ENCODE measurements at regions not wholly inside any gene's neighbourhood (a gene's known extent, or its start where the extent isn't known, plus 50 kb on each side); places are given as distances from the start of the nearest gene placed in this dataset.

DNA sequence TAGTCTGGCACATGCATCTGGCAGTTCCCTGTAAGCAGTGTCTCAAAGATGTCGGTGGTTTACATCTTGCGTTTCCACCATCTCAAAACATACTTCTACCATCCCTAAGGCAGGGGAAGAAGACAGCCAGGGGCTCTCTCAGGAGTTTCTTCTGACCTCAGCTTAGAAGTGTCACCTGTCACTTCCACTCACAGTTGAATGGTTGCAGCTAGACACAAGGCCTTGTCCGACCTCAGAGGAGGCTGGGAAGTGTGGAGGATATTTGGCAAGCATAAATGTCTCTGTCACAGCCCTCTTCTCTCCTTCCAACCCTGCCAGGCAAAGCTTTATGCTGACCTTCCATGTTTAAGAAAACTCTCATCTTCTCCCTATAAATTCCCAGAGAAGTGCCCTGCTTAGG lies 193.3 kb downstream of the HERPUD2 start:
- H2AFZ ChIP-seq (ENCODE audit: low read depth, low read length), result no peak overlapping the region
- no peaks in the 10 kb centered on the region for H3K79me2 ChIP-seq (ENCODE audit: control insufficient read depth, insufficient read depth, low read length)
- intact Hi-C loops (cut with micrococcal nuclease) (no loop called here), dilution Hi-C loops (cut with MboI; ENCODE audit: extremely low pct_ligation_motif_present, low sequenced_read_pairs) (no loop called here)
- DNase-seq (ENCODE audit: low read depth, low spot score) (no peak), FAIRE-seq (no peak)
- H3K4me3 ChIP-seq (replicated peaks in 1 of 3; ENCODE audit: insufficient read depth in 1 of 3, low read depth in 1 of 3, low read length in 3 of 3), result no peak overlapping the region
- no TSS peak for BruUV-seq (replicated peaks)
- no peak overlapping the region for H3K27ac ChIP-seq (ENCODE audit: insufficient read depth, low read depth, low read length)
- H3K4me2 ChIP-seq (ENCODE audit: insufficient read depth, low read length), result no peak overlapping the region
- no peak overlapping the region for H3K9ac ChIP-seq (replicated peaks; ENCODE audit: extremely low read depth, insufficient read depth, low read length)
- TF ChIP-seq POLR2A (IDR thresholded peaks at IDR 0.05; ENCODE audit: low read depth, low read length) (no peak), MYC (IDR thresholded peaks at IDR 0.05; ENCODE audit: low read depth, low read length) (no peak), JUN (IDR thresholded peaks at IDR 0.05; ENCODE audit: borderline replicate concordance, insufficient read depth, insufficient read length, low read depth) (no peak), POLR2AphosphoS5 (IDR thresholded peaks at IDR 0.05; ENCODE audit: insufficient read depth, low read depth, low read length) (no peak), FOS (IDR thresholded peaks at IDR 0.05; ENCODE audit: borderline replicate concordance, insufficient read depth, low read length) (no peak), GATA2 (IDR thresholded peaks at IDR 0.05; ENCODE audit: insufficient read depth, insufficient read length, low read depth, low read length) (no peak), EZH2 (IDR thresholded peaks at IDR 0.05; ENCODE audit: borderline replicate concordance, low read depth, low read length, severe bottlenecking) (no peak)
- TF ChIP-seq, protein P1, sequence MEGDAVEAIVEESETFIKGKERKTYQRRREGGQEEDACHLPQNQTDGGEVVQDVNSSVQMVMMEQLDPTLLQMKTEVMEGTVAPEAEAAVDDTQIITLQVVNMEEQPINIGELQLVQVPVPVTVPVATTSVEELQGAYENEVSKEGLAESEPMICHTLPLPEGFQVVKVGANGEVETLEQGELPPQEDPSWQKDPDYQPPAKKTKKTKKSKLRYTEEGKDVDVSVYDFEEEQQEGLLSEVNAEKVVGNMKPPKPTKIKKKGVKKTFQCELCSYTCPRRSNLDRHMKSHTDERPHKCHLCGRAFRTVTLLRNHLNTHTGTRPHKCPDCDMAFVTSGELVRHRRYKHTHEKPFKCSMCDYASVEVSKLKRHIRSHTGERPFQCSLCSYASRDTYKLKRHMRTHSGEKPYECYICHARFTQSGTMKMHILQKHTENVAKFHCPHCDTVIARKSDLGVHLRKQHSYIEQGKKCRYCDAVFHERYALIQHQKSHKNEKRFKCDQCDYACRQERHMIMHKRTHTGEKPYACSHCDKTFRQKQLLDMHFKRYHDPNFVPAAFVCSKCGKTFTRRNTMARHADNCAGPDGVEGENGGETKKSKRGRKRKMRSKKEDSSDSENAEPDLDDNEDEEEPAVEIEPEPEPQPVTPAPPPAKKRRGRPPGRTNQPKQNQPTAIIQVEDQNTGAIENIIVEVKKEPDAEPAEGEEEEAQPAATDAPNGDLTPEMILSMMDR (IDR thresholded peaks at IDR 0.05; ENCODE audit: extremely low read depth in 1 of 2, insufficient read depth in 1 of 2, low read depth in 1 of 2, low read length in 2 of 2), result no peak
- TF ChIP-seq, protein P2, sequence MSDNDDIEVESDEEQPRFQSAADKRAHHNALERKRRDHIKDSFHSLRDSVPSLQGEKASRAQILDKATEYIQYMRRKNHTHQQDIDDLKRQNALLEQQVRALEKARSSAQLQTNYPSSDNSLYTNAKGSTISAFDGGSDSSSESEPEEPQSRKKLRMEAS (IDR thresholded peaks at IDR 0.05; ENCODE audit: insufficient read depth, insufficient read length), result no peak
- H3K4me1 ChIP-seq (ENCODE audit: control insufficient read depth, extremely low read depth, insufficient read depth, low read length), result no peaks in the 10 kb centered on the region
- CTCF ChIA-PET, result no interaction called here
- no peaks in the 10 kb centered on the region for H3K27me3 ChIP-seq (ENCODE audit: control insufficient read depth in 2 of 2, insufficient read depth in 2 of 2, low read length in 2 of 2)
- no peaks in the 10 kb centered on the region for H3K9me1 ChIP-seq (replicated peaks; ENCODE audit: control insufficient read depth, extremely low read depth, insufficient read depth, low read length)
- POLR2A ChIA-PET, result no interaction called here
- H3K9me3 ChIP-seq (replicated peaks; ENCODE audit: control insufficient read depth, insufficient read depth, low read length), result no peaks in the 10 kb centered on the region
- H4K20me1 ChIP-seq (replicated peaks; ENCODE audit: control insufficient read depth, extremely low read depth, insufficient read depth, low read length), result no peaks in the 10 kb centered on the region
- H3K36me3 ChIP-seq (ENCODE audit: control insufficient read depth in 2 of 2, extremely low read depth in 1 of 2, insufficient read depth in 2 of 2, low read length in 2 of 2), result no peaks in the 10 kb centered on the region
